GM18907 (cell line): ENCODE measurements at regions not wholly inside any gene's neighbourhood (a gene's known extent, or its start where the extent isn't known, plus 50 kb on each side); places are given as distances from the start of the nearest gene placed in this dataset.
"Not testable (repeated sequence)": the region's sequence is repeated elsewhere in the genome, so short reads cannot be mapped to it uniquely, and the experiment has no call there.

Experiments
- ATAC-seq: cut with Tn5 transposase; IDR thresholded peaks from one replicate; pipeline ENCODE4 v1.9.1; 2021; ENCODE audit warnings: mild to moderate bottlenecking, moderate library complexity; ENCODE audit not compliant: unreplicated experiment

DNA sequence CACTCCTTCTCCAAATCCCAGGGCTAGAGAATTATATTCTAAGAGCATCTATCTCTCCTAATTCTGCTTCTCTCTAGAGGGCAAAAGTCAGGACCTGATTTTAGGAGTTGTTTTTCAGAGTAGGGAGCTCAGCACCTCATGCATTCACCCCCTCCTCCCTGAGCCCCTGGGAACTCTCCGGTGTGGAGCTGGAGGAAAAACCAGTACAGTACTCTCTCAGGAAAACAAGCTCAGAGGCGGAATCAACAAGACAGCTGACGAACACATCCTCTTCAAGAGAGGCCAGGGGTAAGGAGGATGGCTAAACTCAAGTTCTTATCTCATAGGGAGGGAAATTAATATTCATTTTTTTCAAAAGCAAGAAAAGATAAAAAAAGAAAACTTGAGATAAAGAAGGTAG, 120.1 kb upstream of the CDYL start:
- no peak for ATAC-seq

DNA sequence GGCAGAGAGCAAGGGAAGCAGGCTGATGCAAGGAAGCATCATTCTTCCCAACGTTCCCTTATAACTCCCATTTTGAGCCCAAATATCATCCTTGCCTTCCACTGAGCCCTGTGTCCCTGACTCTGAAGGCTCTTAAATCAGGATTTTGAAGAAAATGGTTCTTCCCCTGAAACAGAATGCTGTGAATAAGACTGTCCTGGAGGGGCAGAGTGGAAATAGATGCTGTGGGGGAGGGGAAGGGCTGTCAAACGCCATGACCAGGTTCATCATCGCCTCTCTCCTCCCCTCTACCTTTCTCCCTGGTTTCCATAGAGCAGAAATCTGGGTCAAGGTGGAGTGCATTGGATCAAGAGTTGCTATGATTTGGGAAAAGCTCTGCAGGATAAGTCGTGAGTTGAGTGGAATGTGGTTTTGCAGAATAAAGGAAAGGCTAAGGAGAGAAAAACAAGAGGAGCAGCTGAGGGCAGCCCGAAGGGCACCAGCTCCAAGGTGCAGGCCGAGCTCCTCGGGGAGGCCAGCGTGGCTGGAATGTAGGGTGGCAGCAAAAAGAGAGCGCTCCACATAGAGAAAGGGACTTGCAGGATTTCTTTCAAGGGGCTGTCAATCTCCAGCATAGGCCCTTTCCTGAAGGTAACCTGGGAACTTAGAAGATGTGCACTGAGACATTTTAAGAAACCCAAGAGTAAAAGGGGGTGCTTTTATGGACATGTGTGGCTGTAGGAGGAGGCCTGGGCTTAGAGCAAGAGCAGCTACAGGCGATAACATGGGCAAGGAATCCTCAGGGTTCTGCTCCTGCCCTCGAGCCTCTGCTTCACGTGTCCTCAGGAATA, 120.8 kb upstream of the CDYL start:
- no peak for ATAC-seq

DNA sequence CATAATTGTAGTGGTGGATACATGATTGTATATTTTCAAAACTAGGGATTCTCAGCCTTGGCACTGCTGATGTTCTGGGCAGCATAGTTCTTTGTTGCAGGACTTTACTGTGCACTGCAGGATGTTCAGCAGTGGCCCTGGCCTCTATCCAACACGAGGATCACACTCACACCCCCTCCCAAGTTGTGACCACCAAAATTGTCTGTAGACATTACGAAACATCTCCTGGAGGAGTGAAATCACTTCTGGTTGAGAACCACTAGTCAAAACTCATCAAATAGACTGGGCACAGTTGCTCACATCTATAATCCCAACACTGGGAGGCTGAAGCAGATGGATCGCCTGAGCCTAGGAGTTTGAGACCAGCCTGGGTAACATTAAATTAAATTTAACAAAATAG, 123.1 kb upstream of the CDYL start:
- no peak for ATAC-seq

DNA sequence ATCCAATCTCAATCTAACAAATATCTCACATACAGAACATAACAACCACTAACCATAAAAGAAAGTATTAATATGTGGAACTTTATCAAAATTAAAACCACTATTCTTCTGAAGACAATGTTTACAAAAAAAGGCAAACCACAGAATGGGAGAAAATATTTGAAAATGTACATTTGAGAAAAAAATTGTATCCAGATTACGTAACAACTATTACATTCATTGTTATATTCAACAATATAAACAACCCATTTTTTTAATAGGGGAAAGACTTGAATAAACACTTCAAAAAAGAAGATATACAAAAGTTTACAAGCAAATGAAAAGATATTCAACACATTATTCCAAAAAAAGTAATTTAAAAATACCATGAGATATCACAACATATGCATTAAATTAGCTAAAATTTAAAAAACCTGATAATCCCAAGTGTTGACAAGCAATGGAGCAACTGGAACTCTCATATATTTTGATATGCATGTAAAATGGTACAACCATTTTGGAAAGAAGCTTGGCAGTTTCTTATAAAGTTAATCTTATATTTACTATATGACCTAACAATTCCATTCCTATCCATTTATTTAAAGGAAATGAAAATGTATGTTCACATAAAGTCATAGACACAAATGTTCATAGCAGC, 124.3 kb upstream of the CDYL start:
- ATAC-seq: no peak

DNA sequence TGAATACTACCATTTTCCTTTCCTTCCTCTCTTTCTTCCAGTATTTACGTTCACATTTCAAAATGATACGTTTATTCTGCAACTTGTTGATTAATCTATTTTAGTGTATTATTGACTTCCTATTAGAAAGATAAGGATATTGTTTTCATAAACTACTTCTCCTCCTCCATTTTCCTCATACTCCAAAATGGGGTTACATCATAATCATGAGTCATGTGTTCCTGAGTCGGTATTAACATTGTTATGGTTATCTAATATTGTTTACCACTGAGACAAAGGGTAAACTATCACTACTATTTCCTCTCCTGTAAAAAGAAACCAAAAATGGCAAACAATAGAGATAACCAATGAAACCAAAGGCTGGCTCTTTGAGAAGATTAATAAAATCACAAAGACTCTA, 126.5 kb upstream of the CDYL start:
- ATAC-seq: no peak

DNA sequence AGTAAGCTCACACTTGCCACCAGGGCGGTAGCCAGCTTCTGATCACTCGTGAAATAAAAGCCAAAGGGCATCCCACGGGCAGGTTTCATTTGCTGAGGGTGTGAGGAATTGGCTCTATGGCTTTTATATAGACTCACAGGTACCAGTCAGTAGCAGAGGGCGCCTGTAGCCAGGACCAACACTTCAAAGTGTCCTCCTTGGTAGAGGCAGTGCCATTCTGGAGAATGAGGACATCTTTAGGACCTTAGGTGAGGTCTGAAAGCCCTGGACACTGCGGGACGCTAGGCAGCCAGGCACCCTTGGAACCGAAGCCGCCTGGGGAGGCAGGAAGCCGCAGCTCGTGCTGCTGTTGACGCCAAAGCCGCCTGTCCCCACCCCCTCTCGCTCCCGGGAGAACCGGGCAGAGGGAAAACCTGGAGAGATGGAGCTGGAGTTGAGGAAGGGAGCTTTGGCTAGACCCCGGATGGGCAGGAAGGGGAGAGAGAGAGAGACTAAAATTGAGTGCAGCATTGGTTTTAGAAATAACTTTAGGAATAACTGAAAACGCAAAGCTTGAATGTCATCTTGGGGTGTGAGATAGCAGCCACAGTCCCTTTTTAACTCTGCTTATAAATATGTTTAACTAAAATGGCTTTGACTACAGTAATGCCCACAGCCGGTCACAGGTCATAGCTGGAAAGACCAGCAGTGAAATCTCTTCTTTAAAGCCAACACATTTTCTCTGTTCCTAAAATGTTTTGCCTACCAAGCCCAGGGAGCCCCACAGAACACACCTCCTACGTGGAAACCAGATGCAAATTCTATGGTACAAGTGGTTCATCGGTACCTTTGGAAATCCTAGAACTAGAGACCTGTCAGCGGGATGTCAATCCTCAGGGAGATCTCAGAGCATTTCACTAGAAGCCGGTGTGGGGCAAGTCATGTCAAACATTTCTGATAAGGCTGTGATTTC, 128.5 kb upstream of the CDYL start:
- no peak for ATAC-seq

DNA sequence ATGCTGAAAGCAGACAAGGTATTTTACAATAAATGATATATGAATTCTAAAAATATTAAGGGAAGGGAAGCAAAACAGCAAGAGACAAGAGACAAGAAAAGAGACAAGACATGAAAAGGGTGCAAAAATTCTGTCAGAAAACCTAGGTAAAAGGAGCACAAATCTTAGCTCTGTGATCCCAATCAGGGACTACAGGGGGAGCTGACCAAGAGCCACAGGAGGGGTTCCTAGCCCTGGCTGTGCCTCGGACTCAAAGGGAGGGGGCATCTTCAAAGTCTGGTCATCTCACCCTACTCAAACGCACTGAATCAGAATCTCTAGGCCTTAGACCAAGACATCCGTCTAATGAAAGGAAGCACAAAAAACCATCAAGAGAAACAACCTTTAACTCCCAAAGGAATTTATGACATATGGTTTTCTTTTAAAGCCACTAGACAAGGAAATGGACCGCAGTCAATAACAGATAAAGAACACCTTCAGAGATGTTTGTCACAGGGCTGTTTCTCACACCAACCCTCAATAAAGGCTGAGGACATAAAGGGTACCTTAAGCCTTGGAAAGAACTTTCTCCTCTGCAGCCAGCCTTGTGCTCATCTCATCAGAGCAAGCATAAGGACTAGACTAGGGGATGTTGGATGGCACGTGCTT, 130.4 kb upstream of the CDYL start:
- no peak for ATAC-seq

DNA sequence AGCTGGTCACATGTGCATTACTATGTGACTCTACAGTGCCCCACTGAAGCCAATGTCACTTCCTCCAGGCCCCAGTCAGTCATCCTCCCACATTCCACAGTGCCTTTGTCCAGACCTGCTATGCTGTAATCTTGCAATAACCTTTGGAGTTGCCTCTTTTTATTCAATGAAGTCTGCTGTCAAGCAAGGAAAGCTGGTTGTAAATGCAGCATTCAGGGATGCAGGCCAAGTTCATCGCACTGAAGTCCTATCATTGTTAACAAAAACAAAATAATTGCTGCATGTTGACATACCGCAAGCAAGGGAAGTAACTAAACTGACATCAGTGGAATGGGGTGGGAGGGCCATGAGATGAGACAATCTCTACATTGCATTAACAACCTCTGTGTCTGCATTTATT, 131.2 kb upstream of the CDYL start:
- no peak for ATAC-seq

DNA sequence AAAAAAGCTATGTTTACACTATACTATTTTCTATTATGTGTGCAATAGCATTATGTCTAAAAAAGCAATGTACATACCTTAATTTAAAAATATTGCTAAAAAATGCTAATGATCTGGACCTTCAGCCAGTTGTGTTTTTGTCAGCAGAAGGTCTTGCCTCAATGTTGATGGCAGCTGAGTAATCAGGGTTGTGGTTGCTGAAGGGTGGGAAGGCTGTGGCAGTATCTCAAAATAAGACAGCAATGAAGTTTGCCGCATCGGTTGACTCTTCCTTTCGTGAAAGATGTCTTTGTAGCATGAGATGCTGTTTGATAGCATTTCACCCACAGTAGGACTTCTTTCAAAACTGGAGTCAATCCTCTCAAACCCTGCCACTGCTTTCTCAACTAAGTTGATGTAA, 134.7 kb upstream of the CDYL start:
- ATAC-seq: no peak

DNA sequence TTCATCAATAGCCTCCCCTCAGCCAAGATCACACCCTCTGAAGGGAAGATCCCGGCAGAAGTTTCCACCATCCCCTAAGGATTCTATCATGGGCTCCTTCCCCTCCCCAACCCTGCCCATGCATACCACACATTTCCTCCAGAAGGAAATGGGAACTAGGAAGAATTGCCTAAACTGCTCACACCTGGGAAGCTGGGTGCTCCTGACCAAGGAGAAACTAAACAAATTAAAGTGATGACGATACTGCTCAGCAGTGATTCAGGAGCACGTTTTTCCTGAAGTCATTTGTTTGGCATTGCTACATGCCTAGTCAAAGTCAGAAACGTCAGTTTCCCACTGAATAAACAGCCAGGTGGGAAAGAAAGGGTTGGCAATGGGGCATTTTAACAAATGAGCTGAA, 136.1 kb upstream of the CDYL start:
- ATAC-seq: no peak

DNA sequence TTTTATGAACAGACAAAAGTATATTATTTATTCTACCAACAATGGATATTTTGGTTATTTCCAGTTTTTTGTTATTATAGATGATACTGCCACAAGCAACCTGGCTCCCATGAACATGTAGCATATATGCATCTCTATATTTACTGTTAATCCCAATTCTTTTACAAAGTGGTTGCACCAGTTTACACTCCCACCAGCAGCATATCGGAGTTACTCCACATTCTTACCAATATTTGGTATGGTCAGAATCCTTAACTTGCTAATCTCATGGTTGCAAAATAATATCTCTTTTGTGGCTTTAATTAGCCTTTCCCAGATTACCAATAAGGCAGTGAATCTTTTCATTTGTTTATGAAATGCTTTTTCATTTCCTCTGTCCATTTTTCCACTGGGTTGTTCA, 137.6 kb upstream of the CDYL start:
- ATAC-seq: no peak

DNA sequence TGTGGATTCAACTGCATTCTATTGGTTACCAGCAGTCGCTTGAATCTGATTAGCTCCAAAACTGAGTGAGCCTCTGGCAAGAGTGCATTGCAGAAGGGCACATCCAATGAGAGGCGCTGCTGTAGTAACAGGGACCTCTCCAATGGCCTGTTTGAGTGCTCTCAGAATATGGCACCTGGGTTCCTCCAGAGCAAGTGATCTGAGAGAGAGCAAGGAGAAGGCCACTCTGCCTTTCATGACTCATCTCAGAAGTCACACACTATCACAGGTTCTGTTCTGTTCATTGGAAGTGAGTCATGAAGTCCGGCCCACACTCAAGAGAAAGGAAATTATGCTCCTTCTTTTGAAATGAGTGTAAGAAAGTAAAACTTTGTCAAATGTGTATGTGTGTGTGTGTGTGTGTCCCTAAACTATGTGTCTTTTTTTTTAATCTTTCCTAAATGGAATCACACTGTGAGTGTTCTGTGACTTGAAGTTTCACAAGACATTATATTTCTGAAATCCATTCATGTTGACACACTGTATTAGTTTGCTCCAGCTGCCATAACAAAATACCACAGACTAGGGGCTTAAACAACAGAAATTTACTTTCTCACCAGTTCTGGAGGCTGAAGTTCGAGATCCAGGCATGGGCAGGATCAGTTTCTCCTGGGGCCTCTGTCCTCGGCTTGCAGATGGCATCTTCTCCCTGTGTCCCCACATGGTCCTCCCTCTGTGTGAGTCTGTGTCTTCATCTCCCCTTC, 138.3 kb upstream of the CDYL start:
- ATAC-seq: peak; percentile 74

DNA sequence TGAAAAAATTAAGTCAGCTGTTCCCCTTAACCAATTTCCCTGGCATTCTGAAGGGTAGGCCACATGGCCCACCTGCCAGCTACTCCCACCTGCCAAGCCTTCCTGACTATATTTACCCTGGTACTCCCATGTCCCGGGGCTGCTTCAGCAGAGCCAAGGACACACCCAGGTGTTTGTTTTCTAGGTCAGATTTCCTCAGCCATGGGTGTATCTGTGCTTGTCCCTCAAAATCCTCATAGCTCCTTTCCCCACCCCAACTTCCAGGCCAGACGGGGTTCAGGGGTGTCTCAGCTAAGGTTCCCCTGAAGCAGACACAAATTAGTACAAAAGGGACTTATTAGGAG, 139.4 kb upstream of the CDYL start:
- no peak for ATAC-seq

DNA sequence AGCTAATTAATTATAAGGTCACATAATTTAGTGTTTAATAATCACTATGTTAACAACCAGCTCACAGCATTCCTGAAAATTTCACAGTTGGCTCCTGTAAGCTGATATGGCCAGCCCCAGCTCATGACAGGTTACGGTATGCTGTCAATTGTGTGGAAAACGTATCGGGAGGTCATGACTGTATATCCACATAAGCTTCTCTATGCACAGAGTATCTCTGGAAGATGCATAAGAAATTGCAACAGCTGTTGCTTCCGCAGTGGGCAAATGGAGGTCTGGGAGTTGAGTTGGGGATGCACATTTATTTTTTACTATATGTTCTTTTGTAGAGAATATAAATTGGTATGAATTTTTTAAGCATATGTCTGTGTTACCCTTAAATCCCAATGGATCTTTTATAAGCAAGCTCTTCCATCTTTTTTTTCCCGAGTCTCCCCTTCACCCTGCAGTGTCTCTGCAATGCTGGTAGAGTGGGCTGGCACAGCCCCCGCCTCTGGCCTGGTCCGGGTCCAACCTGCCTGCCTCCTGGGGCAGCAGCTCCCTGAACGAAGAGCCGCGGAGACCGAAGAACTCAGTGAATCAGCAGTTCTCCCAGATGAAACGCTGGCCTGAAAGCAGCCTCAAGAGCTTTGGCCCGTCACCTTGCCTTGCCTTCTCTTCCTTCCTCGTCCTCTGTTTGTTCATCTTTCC, 139.9 kb upstream of the CDYL start:
- ATAC-seq: no peak

DNA sequence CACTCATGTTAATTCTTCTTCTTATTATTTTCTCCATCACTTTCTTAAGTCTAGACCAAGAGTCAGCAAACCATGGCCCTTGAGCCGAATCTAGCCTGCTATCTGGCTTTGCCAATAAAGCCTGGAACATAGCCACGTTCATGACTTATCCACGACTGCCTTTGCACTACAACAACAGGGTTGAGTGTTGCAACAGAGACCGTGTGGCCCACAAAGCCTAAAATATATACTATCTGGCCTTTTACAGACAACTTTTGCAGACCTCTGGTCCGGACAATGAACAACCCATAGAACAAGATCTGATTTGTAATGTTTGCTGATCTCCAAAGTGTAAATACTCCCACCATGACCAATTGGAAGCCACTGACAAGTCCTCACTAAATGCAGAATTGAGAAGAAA, 140.5 kb upstream of the CDYL start:
- no peak for ATAC-seq

DNA sequence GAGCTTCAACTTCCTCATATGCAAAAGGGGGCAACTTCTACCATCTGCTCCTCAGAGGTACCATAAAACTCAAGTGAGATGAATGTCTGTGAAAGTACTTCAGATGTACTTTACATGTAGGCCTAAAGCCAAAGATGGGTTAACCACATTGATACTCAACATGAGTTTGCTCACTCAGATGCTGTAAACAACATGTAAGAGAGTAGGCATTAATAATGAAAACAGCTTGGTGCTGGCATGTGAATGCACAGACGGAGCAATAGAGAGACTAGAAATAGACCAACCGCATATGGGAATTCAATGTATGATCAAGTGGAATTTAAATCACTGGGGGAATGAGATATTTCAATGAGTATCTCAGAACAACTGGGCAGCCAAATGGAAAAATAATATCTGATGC, 143.8 kb upstream of the CDYL start:
- ATAC-seq: no peak

DNA sequence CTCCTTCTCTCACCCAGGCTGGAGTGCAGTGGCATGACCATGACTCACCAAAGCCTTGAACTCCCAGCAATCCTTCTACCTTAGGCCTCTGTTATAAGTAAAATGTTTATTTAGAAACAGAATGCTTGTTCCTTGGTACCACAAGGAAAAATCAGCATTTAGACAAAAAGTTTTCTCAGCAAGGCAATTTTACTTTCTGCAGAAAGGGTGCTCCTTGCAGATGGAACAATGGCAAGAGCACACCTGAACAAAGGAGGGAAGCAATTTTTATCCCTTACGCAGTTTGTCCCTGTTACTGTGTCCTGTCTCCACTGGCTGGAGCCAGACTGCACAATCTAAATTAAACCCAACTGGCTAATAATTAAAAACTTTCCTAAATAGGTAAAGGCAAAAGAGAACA, 146.4 kb upstream of the CDYL start:
- ATAC-seq: not testable (repeated sequence)

DNA sequence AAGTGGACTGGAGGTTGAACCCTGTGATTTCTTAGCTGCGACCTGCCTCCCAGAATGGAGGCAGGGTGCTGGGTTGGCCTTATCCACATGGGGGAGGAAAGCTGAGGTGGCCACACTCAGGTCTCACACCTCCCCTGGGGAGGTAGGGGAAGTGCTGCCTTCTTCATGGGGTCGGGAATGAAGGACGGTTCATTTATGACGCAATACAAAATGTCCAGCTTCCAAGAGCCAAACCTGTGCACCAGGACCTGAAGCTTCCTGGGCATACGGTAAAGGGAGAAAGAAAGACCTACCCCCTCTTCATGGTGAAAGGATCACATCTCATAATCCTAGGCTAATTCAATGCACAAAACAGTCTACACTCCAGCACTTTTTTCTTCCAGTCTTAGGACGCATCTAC, 150.6 kb upstream of the CDYL start:
- no peak for ATAC-seq

DNA sequence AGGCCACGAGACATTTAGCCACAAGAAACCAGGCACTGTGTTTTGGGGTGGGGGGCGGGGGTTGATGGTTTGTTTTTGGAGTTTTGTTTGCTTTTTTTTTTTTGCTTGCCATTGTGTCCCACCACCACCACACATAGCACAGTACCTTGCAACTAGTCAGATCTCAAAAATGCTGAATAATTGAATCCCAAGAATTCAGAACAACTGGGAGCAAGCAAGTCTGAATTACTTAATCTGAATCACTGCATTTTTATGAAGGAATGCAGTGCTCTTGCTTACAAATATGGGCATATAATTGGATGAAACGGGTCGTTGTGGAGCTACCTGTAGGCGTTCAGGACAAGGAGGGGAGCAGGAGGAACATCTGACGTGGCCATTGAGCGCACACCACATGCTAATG, 151.5 kb upstream of the CDYL start:
- ATAC-seq: no peak
